ENCODE measurements at regions not wholly inside any gene's neighbourhood (a gene's known extent, or its start where the extent isn't known, plus 50 kb on each side); places are given as distances from the start of the nearest gene placed in this dataset.
"Not testable (repeated sequence)": the region's sequence is repeated elsewhere in the genome, so short reads cannot be mapped to it uniquely, and the experiment has no call there.

DNA sequence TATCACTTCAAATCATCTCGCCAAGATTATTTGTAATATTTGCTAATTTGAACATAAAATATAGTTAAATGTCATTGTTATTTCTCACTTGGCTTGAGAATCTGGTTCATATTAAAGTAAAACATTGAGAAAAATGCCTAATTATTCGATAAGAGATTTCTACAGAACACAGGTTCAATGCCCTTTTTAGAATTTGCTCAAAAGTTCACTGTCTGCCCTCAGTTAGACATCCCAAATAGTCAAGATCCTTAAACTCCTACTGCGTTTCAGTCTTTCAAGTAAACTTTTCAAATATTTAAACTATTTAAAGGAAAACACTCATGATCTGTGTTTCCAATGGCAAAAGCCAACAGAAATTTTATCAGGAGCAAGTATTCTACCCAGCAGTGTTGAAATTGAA lies 204.1 kb upstream of the AGTR1 start:
- in situ Hi-C loops (cut with HindIII; ENCODE audit: low pct_ligation_motif_present, low pct_unique_long_range_greater_than_20kb, low sequenced_read_pairs), result no loop called here
- no peak for DNase-seq

DNA sequence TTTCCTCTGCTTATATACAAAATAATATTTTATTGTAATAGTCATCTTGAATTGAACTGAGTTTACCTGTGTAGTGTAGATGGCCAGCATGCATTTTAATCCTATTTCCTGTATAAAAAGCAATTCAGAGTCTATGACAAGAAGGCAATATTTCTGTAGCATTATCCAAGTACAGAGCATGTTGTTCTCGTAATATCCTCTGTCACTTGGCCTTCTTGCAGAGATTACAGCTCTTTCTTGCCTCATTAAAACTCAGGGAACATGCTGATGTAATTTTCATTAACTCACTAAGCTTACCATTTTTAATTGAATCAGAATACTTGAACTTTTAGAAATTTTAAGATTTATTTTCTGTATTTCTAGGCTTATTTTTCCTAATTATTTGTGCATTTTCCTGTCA lies 203.3 kb upstream of the AGTR1 start:
- no peak for DNase-seq
- in situ Hi-C loops (cut with HindIII; ENCODE audit: low pct_ligation_motif_present, low pct_unique_long_range_greater_than_20kb, low sequenced_read_pairs), result no loop called here

DNA sequence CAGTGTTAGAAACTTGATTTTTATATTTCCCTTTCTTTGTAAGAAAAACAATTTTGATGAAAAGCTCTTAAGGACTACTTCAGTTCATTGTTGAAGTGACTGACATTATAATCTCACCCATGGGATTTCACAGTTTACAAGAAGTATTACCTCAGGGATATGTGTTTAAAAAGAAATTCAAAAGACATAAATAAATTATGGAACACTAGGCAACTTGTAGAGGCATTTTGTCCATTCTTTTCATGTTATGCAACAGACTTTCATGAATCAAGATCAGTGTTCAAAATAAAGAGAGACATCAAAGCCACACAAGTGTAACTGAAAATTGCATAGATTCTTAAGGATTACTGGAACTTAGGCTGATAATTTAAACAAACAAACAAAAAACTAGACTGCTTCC lies 196.8 kb upstream of the AGTR1 start:
- no peak for DNase-seq
- in situ Hi-C loops (cut with HindIII; ENCODE audit: low pct_ligation_motif_present, low pct_unique_long_range_greater_than_20kb, low sequenced_read_pairs), result no loop called here

DNA sequence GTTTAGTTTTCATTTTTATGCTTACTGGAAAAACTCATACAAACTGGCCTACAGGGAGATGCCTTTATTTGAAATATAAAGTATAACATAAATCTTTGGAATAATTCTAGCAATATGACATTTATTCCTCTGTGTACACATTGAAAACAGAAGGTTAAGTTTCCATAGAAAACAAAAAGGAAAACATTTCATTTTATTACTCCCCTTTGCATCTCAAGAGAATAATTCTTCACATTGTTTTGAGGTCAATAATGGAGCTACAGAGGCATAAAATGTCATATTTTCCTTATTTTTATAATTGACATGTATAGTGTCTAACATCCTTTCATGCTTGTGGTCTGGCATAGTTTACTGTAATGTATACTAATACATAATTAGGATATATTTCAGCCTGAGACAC lies 187.6 kb upstream of the AGTR1 start:
- in situ Hi-C loops (cut with HindIII; ENCODE audit: low pct_ligation_motif_present, low pct_unique_long_range_greater_than_20kb, low sequenced_read_pairs), result no loop called here
- no peak for DNase-seq

DNA sequence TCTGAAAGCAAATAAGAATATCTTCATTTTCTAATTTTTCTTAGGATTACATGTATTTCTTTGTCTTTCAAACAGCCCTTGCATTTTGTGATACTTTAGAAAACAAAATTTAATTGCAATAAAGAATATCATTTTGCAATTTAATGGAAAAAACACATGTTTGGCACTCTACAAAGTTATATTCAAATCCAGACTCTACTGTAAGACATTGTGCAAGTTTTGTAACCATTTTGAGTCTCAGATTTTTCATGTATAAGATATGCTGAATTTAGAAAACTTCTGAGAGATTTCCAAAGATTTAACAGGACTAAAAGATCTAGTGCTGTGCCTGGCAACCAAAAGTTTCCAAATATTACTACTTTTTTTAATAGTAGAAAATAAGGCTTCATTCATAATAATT lies 187.1 kb upstream of the AGTR1 start:
- in situ Hi-C loops (cut with HindIII; ENCODE audit: low pct_ligation_motif_present, low pct_unique_long_range_greater_than_20kb, low sequenced_read_pairs), result no loop called here
- no peak for DNase-seq

DNA sequence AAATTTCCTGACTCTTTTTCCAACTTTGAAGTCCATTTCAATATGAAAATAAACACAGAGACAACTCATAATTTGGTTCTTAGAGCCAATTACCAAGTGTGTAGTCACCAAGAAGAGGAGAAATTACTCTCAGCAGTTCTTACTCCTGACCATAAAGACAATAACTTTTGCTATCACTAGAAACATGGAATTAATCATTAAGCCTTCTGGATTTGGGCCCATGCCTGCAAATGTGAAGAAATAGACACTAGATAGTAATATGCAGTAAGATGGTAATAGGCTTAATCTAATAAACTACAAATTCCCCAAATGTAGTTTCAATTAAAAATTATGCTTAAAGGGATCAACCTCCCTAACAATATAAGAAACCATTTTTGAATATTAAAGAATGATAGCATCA lies 185.1 kb upstream of the AGTR1 start:
- no peak for DNase-seq
- in situ Hi-C loops (cut with HindIII; ENCODE audit: low pct_ligation_motif_present, low pct_unique_long_range_greater_than_20kb, low sequenced_read_pairs), result no loop called here

DNA sequence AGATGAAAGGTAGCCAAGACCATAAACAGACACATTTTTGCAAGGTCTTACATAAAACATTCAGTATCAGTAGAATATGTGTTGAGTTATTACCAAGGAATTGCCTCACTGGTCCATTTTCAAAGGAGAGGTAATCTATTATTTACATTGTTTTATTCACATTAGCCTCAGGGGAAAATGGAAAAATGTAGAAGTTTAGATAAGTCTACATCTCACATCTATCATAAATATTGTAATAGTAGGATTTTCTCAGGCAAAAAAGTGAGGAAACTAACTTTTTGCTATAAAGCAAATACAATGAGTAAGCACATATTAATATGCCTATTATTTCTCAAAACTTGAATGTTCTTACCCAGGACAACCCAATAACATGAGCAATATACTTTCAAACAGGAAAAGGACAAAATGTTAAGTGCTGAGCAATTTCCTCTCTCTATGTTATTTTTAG lies 184.6 kb upstream of the AGTR1 start:
- no peak for DNase-seq
- in situ Hi-C loops (cut with HindIII; ENCODE audit: low pct_ligation_motif_present, low pct_unique_long_range_greater_than_20kb, low sequenced_read_pairs), result no loop called here

DNA sequence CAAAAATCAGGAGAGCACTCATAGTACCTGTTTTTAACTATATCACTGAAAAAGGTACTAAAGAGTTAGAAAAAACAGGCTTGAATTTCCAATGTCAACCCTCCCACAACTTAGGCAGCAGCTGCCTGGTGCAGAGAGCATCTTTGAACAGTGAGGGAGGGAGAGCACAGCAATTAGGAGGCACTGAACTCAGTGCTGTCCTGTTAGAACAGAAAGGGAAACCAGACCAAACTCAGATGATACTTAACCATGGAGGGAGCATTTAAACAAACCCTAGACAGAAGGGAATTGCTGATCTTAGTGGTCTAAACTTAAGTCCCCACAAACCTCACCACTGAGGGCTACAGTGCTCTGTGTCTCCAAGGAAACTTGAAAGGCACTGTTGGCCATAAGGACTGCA lies 179.2 kb upstream of the AGTR1 start:
- in situ Hi-C loops (cut with HindIII; ENCODE audit: low pct_ligation_motif_present, low pct_unique_long_range_greater_than_20kb, low sequenced_read_pairs), result no loop called here
- DNase-seq, result no peak

DNA sequence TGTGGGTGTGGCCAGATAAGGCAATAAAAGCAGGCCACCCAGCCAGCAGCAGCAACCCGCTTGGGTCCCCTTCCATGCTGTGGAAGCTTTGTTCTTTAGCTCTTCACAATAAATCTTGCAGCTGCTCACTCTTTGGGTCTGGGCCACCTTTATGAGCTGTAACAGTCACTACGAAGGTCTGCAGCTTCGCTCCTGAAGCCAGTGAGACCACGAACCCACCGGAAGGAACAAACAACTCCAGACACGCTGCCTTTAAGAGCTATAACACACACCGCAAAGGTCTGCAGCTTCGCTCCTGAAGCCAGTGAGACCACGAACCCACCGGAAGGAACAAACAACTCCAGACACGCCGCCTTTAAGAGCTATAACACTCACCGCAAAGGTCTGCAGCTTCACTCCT lies 172.1 kb upstream of the AGTR1 start:
- in situ Hi-C loops (cut with HindIII; ENCODE audit: low pct_ligation_motif_present, low pct_unique_long_range_greater_than_20kb, low sequenced_read_pairs); DNase-seq: not testable (repeated sequence)

DNA sequence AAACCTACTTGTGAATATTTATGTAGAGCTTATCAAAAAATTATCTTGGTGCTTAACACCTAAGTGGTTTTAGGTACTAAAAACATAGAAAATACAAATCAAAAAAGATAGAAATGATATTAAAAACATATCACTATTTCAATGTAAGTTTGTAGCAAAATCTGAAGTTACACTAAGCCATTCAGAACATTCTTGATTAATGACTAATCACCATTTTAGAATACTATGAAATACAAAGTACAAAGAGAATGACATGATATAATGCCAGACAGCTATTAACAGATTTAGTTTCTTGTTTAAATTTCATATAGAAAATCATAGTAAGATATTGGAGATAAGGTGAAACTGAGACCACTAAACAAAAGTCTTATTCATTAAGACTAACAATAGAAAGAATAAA lies 169.7 kb upstream of the AGTR1 start:
- DNase-seq, result no peak
- in situ Hi-C loops (cut with HindIII; ENCODE audit: low pct_ligation_motif_present, low pct_unique_long_range_greater_than_20kb, low sequenced_read_pairs), result no loop called here

DNA sequence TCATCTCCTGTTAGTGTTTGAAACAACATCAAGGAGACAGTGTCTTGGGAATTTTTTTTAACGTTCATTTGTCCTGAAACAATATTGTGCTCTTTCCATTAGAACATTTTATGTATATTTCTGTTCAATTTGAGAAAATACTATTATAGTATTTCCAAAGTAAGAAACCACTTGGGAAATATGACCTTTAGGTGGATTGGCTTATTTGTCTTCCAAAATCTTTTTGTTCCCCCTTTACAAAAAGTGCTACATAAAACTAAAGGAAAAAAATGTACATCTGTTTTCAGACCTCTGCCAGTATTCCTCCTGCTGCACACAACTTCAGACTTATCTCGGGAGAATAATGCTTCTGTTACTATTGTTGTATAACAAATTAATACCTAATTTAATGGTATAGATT lies 165.9 kb upstream of the AGTR1 start:
- in situ Hi-C loops (cut with HindIII; ENCODE audit: low pct_ligation_motif_present, low pct_unique_long_range_greater_than_20kb, low sequenced_read_pairs), result no loop called here
- DNase-seq, result no peak

DNA sequence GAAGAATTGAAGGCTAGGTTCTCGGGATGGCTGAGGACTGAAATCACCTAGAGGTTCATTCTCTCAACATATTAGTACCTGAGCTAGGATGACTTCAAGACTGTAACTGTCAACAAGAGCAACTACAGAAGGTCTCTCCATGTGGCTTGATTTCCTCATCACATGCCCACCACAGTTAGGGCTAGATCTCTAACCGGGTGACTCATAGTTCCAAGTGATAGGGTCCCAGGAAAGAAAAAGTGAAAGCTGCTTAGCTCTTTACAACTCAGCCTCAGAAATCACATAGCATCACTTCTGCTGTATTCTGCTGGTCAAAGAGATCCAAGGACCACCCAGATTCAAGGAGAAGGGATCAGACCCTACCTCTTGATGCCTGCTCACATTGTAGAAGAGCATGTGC lies 165.4 kb upstream of the AGTR1 start:
- in situ Hi-C loops (cut with HindIII; ENCODE audit: low pct_ligation_motif_present, low pct_unique_long_range_greater_than_20kb, low sequenced_read_pairs), result no loop called here
- no peak for DNase-seq

DNA sequence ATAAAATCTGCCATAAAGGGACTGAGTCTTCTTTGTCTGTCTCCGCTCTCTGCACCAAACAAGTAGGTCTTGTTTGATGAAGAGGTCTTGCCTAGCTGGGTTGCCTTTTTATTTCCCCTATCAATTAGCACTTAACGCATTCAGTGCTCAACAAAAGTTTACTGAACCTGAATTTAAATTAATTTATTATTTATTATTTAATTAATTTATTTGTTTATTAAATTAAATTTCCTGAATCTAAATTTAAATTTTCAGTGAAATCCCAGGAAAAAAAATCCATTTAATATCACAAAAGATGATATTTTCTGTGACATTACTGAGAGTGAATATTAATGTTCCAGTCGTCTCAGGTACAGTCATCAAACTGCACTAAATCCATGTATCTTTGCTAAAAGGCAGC lies 164.9 kb upstream of the AGTR1 start:
- in situ Hi-C loops (cut with HindIII; ENCODE audit: low pct_ligation_motif_present, low pct_unique_long_range_greater_than_20kb, low sequenced_read_pairs), result no loop called here
- no peak for DNase-seq

DNA sequence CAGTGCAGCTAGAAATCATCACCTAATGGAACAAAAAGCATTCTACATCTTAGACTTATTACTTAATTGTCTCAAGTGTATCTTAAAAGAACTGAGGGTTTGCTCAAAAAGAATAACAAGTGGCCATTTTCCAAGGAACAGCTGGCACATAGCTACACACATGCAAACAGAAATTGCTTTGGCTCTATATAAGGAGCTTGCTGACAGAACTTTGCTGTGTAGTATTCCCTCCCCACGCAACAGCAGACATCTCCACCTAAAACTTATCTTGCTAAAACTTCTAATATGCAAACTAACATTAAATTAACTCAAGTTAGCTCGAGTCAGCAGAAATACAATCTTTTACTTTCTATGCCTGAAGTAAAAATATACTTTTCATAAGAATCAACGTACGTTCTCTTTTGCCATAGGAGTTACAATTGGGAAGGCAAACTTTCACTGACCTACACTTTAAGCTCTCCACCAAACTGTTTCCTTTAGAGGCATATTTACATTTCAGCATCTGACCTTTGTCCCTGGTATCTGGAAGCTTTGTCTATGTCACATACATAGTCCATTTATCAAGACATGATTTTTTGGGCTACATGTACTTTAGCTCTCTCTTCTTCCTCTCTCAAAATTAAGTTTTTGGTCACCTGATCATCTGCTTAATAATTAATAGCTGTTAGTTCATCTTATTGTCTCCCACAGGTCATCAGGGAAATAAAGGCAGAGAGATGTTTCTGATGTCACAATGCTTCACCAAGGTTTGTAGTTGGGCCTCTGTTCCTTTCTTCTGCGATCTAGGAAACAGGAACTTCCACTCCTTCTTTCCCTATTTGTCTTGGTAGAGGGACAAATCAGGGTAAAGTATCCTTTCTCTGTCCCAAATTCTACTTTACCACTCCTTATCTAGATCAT lies 163.4 kb upstream of the AGTR1 start:
- in situ Hi-C loops (cut with HindIII; ENCODE audit: low pct_ligation_motif_present, low pct_unique_long_range_greater_than_20kb, low sequenced_read_pairs), result no loop called here
- DNase-seq, result no peak

DNA sequence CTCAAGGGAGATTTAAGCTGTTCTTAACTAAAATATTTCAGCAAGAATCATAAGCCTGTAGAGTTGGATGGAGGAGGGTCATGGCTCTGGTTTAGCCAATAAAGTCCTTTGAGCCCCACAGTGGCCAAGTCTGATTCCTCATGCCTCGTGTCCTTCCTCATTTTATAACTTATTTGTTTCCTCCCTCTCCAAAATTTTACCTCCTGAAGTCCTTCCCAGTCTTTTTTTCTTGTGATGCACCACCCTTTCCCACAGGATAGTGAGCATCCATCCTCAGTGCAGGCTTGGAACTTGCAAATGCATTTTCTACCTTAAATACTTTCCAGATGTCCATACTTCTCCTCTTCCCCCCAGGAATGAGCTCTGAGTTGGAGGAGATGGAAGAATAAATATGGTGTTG lies 162.7 kb upstream of the AGTR1 start:
- in situ Hi-C loops (cut with HindIII; ENCODE audit: low pct_ligation_motif_present, low pct_unique_long_range_greater_than_20kb, low sequenced_read_pairs), result no loop called here
- no peak for DNase-seq

DNA sequence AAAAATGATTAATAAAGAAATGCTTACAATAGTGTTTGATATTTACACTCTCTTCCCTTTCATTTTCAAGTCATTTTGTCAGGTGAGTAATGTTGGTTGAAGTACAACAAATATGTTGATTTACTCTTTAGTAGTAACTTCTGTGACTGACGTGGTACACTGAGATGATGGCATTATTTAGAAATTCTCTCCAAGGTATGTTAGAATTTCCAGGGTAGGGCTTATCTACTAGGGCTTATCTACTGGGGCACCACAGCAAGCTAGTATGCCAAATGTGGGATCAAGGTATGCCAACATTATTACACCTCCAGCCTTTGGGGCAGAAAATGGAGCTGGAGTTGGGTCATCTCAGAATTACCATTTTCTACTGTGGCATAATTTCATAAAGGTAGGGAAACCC lies 157.4 kb upstream of the AGTR1 start:
- no peak for DNase-seq
- in situ Hi-C loops (cut with HindIII; ENCODE audit: low pct_ligation_motif_present, low pct_unique_long_range_greater_than_20kb, low sequenced_read_pairs), result no loop called here

DNA sequence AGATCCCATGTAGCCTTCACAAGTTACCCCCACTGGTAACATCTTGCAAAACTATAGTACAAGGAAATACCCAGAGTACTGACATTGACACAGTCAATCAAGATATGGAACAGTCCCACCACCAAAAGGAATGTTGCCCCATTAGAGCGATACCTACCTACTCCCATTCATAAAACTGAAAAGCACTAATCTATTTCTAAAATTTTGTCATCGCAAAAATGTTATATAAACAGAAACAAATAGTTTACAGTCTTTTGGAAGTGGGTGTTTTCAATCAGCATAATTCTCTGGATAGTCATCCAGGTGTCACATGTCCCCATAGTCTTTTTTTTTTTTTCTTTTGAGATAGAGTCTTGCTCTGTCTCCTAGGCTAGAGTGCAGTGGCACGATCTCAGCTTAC lies 156.9 kb upstream of the AGTR1 start:
- DNase-seq, result no peak
- in situ Hi-C loops (cut with HindIII; ENCODE audit: low pct_ligation_motif_present, low pct_unique_long_range_greater_than_20kb, low sequenced_read_pairs), result no loop called here

DNA sequence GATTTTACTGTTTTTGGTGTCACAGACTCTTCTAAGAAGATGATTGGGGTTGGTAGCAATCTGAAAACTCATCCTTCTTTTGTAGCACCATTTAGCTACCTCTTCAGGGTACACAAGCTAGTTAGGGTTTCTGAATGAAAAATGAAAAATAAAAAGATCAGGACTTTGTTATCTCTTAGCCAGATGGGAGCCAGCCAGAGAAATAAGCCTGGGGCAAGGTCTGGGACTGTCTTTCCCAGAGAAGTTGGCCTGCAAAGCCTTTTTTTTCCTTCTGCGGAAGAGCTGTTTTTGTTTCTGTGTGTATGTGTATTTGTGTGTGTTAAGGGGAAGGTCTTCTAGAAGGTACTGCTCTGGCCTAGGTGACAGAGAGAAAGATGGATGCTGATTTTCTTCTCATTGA lies 150.7 kb upstream of the AGTR1 start:
- DNase-seq, result no peak
- in situ Hi-C loops (cut with HindIII; ENCODE audit: low pct_ligation_motif_present, low pct_unique_long_range_greater_than_20kb, low sequenced_read_pairs), result no loop called here

DNA sequence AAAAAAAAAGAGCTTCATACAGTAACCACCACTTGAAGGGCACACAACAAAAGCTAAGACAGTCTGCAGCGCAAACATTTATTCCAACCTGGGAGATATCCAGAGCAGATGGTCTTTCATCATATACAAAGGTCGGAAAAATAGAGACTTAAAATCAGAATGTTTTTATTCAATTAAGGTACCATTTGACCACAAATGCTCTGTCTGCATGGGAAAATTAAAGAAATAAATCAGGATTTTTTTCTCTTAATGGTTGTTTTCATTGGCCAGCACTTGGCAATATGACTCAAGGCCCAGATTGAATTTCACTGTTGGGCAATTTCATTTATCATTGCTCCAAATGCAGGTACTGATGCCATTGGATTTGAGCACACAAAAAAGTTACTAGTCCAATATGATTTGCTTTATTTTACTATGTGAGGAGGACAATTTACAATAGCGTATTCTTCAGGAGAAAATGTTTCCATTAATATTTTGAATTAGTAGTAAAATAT lies 145.9 kb upstream of the AGTR1 start:
- in situ Hi-C loops (cut with HindIII; ENCODE audit: low pct_ligation_motif_present, low pct_unique_long_range_greater_than_20kb, low sequenced_read_pairs), result no loop called here
- no peak for DNase-seq

DNA sequence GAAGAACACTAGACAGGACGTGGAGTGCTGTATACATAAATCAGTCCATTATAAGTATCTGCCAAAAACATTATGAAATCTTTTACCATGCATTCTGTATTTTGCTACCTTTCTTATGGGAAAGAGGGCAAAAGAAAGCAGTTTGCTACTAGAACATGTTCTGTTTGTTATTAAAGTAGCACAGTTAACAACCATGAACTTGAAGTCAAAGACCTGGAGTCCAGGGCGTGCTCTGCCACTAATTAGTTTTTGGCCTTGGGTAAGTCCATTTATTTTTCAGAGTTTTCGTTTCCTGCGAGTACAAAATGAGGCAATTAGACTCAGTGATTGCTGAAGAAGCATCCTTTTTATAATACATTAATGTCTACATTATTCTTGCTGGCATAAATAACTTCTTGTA lies 143.3 kb upstream of the AGTR1 start:
- in situ Hi-C loops (cut with HindIII; ENCODE audit: low pct_ligation_motif_present, low pct_unique_long_range_greater_than_20kb, low sequenced_read_pairs), result no loop called here
- no peak for DNase-seq
